ENCODE measurements at regions not wholly inside any gene's neighbourhood (a gene's known extent, or its start where the extent isn't known, plus 50 kb on each side); places are given as distances from the start of the nearest gene placed in this dataset.

DNA sequence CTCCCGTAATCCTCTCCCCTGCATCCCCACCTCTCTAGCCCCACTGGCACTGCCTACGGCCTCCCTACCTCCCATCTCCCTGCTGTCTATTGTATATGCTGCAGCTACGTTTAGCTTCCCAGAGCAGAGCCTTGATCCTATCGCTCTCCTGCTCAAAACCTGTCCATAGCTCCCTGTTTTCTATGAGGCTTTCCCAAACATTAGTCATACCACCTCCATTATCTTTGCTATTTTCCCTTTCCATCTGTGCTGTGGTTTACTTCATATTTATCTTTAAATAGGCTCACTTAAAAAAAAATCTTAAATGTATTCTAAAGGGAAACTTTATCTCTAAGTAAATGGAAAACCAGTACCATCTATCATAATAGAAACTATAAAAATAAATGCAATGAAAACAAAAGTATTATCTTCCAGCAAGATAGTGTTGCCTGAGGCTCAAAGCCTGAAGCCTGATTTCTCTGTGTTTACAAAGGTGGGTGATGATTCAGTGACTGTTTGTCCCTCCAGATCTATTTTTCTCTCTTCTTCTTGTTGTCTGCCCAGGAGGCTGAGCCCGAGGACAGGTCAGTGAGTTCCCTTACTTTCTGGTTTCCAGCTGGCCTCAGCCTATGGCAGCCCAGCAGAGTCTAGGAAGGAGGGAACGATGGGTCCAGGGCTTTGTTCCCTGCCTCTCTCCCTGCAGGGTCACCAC is 397.1 kb upstream of the CFAP20DC start:
- DNase-seq (ENCODE audit: low read depth): no peak

DNA sequence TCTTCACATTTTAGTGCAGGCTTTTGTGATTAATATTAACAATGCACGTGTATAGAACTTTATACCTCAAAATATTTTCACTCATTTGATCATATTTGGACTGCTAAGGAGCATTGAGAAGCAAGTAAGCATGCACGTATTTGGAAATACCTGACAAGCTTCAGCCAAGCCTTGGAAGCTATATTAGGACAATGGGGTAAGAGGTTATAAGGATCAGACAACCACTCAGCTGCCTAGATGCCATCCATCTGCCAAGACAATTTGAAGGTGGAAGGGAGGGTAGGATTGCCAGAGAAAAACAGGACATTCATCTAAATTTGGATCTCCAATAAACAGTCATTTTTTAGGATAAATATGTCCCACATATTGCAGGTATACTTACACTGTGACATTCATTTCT is 394.9 kb upstream of the CFAP20DC start:
- DNase-seq (ENCODE audit: low read depth): no peak

DNA sequence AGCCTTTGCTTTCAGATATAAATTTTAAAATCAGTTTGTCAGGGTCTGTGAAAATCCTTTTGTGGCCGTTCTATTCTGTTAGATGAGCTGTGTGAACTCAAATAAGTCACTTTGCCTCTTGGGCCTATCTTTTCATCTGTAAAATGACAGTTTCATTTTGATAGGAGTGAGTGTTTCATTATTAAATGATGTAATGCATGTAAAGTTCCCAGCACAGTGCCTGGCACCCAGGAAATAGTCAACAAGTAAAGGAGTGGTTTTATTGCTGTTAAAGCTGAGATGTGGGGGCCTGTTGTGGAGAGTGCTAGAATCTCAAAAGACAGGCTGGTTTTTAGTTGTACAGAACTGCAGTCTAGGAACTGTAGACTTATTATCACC is 394.5 kb upstream of the CFAP20DC start:
- no peak for DNase-seq (ENCODE audit: low read depth)

DNA sequence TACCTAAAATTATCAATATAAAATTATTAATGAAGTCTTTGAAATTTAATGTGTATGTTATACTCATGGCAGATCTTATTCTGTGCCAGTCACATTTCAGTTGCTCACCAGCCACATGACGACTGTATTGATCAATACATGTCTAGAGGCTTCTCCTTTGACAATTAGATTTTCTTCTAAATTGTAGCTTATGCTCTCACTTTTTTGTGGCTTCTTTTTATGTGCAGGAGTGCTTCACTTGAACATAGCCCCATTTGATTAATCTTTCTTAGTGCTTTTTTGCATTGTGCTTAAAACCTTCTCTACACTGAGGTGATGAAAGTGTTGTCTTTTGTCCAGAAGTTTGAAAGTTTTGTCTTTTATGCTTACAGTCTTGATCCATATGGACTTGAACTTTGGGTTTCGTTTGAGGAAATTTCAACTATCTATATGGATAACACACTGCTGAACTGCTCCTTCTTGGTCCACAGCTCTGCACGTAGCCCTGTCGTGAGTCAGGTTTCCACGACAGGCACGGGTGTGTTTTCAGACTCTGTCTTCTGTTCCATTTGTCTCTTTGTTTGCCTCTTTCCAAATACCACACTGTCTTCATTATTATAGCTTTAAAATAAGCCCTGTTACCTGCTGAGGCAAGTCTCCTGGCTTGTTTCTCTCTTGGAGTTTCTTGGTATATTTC is 393.9 kb upstream of the CFAP20DC start:
- DNase-seq (ENCODE audit: low read depth): no peak

DNA sequence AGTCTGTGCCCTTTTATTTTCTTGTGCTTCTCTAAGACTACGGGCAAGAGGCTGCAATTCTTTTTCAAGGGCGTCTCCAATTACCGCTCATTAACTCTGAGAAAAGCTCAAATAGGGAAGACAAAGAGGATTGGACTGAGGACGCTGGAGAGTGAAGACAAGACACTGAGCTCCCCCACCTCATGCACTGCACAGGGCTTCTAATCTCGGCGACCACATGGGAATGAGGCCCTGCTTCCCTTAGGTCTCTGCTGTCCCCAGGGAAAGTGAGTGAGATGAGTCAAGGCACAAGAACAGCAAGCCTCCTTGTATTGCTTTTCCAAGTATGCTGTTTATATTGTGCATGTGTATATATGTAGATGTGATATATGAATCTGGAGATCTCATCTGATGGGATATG is 392.2 kb upstream of the CFAP20DC start:
- DNase-seq (ENCODE audit: low read depth): no peak

DNA sequence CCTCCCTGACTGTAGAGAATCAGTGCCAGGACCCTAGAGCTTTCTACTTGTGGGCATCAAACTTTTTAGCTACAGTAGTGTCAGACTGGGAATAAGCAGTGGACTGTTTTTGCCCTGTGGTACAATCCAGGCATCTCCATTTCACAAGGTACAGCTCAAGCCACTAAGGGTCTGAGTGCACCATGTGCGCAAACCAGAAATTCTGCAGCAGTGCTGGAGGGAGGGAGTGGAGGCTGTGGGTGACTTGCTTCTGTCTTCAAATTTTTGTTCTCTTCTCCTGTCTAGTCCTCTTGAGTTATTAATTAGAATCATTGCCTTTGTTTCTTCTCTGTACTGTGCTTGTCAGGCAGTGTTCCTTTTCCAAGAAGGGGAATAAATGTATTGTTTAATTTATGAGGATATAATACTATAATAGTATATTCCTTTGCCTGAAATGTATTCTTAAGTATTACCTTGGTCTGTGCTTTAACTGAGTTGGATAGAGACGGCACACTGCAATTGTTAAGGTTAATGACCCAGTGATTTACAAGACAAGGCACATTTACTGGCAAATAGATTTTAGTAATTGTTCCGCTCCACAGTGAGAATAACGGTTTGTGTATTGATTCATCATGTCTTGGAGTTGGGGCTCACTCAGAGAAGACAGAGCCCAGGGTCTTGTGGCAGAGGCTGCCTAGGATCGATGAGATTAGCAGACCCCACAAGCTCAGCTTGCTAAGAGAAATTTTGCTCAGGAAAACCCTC is 390.6 kb upstream of the CFAP20DC start:
- no peak for DNase-seq (ENCODE audit: low read depth)

DNA sequence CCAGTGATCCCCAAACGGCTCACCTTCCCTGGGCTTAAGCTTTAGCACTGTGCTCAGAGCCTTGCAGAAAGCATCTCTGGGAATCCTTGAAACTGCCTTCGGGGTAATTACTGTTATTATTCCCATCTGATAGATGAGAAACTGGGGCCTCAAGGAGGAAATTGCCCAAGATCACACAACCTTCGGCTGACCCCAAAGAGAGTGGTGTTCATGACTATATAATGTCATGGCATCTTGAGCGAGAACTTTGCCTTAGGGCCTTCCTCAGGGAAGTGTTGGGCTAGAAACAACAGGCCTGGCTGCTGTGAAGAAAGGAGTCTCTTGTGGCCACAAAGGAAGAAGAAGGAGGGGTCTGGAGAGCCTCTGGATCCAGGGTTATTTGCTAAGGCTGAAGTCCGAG is 388.7 kb upstream of the CFAP20DC start:
- no peak for DNase-seq (ENCODE audit: low read depth)

DNA sequence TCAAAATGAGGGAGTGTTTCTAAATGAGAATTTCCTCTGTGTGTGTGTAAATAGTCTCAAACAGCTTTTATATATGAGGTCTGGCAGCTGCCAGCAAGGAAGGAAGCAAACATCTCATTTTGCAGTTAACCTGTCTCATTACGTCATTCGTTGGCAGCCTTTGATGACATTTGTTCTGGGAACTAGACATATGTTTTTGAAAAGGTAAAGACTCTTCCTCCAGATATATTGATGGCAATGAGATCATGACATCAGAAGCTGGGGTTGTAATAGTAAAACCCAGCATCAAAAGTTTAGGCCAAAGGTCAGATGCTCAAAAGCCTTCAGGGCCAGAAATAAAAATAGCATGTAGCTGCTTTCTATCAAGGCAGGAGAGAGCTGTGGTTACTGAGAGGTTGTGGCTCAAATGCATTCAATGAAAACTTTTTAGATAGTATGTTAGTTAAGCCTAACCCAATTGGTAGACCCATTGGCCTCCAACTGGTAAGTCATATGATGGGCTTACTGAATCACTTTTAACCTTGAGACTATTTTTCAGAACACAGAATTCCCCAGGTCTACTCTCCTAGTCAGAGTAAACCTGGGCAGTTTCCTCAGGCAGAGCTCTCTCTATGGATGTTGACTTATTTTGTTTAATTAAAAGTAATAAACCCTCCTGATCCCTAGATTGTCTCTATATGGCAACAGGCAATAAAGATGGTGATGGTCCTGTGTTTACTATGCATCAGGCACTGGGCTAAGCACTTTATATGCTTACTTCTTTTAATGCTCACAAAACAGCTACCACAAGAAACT is 386.5 kb upstream of the CFAP20DC start:
- DNase-seq (ENCODE audit: low read depth): no peak

DNA sequence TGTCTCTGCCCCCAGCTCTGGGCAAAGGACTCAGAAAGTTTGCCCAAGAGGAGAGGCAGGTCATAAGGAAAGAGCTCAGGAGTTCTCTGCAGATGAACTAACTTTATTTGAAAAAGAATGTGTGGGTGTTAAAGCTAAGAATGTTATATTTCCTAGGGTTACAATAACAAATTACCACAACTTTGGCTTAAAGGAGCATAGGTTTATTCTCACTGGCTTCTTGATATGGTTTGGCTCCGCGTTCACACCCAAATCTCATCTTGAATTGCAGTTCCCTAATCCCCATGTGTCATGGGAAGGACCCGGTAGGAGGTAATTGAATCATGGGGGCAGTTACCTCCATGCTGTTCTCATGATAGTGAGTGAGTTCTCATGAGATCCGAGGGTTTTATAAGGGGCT is 383.7 kb upstream of the CFAP20DC start:
- DNase-seq (ENCODE audit: low read depth): no peak

DNA sequence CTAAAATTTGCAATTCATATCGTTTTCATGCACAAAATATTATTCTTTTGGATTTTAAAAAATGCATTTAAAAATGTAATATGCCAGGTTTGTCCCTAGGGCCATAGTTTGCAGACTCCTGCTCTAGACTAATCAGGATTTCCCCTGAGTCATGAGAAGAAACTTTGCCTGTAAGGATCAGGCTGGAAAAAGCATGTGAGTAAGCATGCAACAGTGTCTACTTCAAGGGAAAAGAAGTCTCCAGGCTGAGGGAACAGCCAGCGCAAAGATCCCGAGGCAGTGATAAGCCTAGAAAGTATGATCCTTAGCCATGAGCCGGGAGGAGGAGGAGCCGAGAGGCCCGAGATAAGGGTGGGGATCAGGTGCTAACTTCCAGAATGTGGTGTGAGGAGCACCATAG is 382.8 kb upstream of the CFAP20DC start:
- no peak for DNase-seq (ENCODE audit: low read depth)

DNA sequence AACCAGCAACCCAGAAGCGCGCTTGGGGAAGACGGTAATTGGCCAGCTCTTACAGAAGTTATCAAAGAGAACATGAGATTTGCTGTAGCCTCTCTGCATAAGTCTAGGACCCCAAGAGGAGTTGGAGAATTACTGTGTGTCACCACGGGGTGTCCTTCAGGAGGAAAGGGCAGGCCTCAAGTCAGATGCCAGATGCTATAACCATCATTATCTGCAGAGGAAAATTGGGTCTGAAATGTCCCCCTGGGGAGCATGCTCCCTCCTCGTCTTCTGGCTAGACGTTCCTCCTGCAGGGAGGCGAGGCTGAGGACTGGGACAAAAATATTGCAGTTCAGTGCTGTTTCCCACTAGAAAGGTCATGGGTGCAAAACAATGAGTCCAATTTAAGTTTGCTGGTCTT is 380.5 kb upstream of the CFAP20DC start:
- no peak for DNase-seq (ENCODE audit: low read depth)

DNA sequence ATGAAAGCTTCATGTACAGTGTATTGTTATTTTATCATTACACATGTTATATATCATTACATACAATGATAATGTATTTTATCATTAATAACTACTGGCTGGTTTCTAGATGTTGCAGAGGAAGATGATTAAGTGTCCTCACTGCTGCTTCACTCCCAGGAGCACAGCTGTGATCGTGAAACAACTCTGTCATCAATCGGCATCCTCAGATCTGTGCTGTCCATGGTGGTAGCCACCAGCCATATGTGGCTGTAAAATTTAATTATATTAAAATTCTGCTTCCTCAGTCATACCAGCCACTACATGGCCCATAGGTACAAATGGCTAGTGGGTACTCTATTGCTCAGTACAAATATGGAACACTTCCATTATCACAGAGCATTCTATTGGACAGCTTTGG is 379.4 kb upstream of the CFAP20DC start:
- DNase-seq (ENCODE audit: low read depth): no peak

DNA sequence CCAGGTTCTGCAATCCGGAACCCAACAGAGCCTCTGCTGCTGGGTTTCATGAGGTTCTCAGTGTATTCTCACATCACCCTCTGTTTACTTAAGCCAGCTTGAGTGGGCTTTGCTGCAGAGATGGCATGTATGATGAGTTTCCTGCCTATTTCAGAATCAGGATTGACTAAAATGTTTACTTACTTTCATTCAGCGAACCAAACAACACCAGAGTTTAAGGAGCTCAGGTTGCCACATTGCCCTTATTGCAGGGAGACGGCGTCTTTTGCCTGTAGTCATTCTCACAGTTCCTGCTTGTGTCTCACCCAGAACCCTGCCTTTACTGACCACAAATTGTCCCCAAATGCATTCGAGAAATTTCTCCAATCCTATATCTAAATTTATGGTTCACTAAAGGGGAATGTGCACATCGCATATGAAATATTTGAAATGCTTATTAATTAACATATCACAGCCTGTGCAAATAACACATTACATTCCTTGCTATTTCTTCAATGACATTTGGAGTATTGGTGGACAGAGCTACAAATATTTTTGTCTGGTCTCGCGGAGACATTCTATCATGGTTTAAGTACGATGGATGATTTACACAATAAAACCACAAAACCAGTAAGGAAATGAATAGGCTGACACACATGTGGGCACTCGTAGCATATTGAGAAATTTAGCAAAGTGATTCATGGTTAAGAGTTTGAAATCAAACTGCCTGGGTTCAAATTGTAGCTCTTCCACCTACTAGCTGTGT is 377.2 kb upstream of the CFAP20DC start:
- no peak for DNase-seq (ENCODE audit: low read depth)

DNA sequence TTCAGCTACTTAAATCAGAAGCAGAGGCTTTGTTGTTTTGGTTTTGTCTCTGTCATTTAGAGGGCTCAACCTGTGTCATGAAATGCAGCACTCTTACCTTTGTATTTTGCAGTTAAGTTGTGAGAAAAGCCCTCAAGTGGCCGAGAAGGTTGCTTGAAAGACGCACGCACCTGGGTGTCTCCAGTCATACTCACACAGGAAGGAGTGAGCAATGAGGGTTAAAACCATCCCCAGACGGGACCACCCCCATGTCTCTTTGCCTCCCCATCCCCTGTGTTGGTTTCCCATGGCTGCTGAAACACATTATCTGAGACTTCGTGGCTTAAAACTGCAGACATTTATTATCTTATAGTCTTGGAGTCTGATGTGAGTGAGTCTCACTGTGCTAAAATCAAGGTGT is 376.1 kb upstream of the CFAP20DC start:
- DNase-seq (ENCODE audit: low read depth): no peak

DNA sequence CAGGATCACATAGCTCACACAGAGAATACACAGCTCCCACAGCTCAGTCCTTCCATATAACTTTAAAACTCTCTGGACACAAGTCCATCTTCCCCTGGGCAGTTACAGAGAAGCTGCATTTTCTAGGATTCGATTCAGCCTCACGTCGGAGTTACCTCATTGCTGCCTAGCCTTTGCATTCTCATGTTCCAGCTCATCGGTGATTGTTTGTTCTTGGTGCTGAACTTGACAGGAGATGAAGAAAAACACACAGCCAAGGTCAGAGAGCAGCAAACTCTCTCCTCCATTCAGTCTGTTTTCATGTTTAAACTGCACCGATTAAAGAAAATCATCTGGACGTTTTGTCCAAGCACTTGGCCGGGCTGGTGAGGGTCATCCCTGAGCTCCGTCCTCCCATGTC is 375.5 kb upstream of the CFAP20DC start:
- no peak for DNase-seq (ENCODE audit: low read depth)

DNA sequence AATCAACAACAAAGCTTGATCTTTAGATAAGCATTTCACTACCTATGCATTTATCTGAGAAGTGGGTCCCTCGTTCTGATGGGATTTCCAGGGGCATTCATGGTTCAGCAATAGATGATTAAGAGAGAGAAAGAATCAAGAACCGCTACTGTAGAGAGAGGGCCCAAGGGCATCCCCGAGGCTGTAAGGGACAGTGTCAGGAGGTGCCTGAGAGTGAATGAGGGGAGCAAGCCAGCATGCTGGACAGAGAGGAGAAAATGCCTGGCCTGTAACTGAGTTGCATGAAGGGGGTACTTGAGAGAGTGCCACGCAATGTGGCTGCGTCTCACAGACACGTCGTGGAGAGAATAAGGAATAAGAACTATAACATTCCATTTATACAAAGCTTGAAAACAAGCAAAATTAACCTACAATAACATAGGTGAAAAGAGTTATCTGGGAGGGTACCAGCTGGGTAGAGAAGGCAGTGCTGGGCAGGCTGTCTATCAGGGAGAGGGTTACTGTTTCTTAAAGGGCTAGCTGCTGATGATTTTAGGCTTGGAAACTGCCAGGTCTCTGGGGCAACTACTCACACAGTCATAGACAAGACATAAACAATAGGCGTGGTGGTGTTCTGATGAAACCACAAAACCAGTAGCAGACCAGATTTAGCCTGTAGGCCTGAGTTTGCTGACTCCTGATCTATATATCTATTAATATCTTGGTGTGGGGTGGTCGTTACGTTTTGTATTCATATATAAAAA is 374.6 kb upstream of the CFAP20DC start:
- no peak for DNase-seq (ENCODE audit: low read depth)

DNA sequence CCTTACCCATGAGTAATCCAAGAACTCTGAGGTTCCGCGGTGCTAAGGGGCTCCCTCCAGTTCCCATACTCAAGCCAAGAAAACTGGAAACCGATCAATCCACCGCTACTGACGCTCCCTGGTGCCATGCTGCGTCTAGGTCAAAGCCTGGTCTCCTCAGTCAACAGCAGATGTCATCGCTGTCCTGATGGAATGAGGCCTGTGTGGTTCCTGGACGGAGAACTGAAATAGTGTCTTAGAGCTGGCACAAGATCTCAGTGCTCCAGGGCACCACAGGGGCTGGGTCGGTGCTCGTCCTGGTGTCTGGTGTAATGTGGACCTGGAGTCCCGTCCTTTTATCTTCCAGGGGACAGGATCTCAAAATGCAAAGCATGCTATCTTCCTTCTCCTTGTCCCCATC is 373.9 kb upstream of the CFAP20DC start:
- no peak for DNase-seq (ENCODE audit: low read depth)

DNA sequence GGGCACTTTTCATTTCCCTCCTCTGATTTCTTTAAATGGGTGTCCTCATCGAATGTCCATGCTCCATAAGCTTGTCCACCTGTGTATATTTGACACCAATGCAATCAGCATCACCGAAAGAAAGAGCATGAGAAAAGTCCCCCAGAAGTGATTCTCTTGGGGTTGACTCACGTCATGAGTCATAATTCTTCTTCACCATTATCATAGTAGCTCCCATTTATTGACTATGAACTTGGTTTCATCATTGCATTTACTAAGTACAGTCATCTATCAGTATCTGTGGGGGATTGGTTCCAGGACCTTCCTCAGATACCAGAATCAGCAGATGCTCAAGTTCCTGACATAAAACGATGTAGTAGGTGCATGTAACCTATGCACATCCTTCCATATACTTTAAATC is 372.5 kb upstream of the CFAP20DC start:
- no peak for DNase-seq (ENCODE audit: low read depth)

DNA sequence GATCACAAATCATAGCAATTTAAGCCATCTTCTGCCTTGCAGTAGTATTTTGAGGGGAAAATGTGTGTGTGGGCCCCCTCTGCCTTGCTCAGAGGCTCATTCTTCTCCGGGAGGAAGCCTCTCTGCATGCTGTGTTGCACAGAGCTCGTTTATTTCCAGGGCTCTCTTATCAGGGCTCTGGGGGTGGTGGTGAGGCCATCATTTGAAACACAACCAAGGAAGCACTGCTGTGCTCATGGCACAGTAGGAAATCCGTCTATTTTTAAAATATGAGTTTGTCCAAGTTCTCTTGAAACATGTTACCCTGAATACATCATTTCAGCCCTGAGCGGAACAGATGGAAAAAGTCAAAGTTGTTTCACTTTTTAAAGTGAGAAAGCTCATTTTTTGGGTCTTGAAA is 369.0 kb upstream of the CFAP20DC start:
- no peak for DNase-seq (ENCODE audit: low read depth)

DNA sequence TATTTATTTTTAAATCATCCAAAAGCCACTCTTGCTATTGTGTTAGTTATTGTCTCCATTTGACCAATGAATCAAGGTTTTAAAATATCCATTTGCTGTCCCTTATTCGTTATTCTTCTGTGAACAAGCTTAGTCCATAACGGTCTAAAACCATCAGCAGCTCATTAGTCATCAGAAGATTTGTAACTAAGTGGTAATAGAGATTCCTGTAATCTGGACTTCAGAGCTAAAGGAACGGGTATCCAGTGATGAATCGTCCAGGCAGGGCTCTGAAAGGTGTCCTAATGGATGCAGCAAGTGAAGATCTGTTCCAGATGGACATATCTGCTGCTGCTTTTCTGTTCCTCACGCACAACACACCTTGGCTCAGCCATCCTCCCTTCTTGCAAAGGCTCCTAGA is 362.7 kb upstream of the CFAP20DC start:
- DNase-seq (ENCODE audit: low read depth): no peak

DNA sequence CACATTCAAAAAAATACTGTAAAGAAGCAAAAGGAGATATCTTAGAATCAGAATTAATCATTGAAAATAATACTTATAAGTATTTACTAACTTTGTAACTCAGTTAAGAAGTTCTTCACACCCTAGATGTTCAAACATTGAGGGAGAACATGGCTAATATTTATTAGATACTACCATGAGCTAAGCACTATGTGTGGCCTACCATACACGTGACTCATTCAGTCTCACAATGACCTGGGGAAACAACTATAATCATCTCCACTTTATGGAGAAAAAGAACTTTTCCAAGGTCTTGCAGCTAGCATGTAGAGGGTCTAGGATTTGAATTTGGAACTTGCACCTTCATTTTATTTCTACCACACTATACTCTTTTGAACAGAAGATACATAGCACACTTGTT is 361.9 kb upstream of the CFAP20DC start:
- DNase-seq (ENCODE audit: low read depth): no peak
